SJCRH30 (cell line): ENCODE measurements at regions not wholly inside any gene's neighbourhood (a gene's known extent, or its start where the extent isn't known, plus 50 kb on each side); places are given as distances from the start of the nearest gene placed in this dataset.
"Not testable (repeated sequence)": the region's sequence is repeated elsewhere in the genome, so short reads cannot be mapped to it uniquely, and the experiment has no call there.

Source experiments
- DNase-seq, 2 experiments: peaks; one replicate each; pipeline ENCODE4 v3.0.0-alpha.2; 2015 to 2020
- H3K27ac ChIP-seq: fragments of 250-450 bp; sonication (Bioruptor Pico); 2 replicates; pipeline ENCODE4 v1.5.1; 2020; ENCODE audit warnings: mild to moderate bottlenecking, moderate library complexity
- H3K27me3 ChIP-seq: fragments of 250-450 bp; sonication (Bioruptor Pico); 2 replicates; pipeline ENCODE4 v1.5.1; 2020; ENCODE audit warnings: mild to moderate bottlenecking, moderate library complexity
- H3K36me3 ChIP-seq: fragments of 250-450 bp; sonication (Bioruptor Pico); 2 replicates; pipeline ENCODE4 v1.5.1; 2020; ENCODE audit warnings: mild to moderate bottlenecking, moderate library complexity
- H3K4me1 ChIP-seq: fragments of 250-450 bp; sonication (Bioruptor Pico); 2 replicates; pipeline ENCODE4 v1.5.1; 2020; ENCODE audit warnings: mild to moderate bottlenecking, moderate library complexity
- H3K4me3 ChIP-seq: fragments of 250-450 bp; sonication (Bioruptor Pico); 2 replicates; pipeline ENCODE4 v1.5.1; 2020; ENCODE audit warnings: mild to moderate bottlenecking, moderate library complexity
- H3K9me3 ChIP-seq: fragments of 250-450 bp; sonication (Bioruptor Pico); replicated peaks from 2 replicates; pipeline ENCODE4 v1.5.1; 2020; ENCODE audit warnings: mild to moderate bottlenecking, moderate library complexity

DNA sequence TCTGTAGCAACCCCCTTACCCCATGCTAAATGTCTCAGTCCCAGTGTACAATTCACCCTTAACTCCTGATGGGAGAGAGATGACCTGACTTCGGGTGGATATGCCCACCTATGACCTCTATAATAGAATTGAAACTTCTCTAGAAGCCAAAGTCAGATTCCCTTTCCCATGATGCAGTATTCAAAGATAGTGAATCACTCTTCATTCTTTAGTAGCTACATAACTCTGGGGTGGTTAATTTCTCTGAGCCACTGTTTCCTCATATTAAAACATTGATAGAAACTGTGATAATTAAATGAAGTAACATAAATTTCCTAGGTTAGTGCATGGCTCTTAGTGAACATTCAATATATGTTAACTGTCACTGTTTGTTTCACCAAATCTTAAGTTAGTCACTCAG lies 500.4 kb downstream of the COL12A1 start:
- Histone ChIP-seq H3K4me1 (peaks cover 2% of the 10 kb centered on the region; the same call in 1 of the 2 replicates), H3K27me3 (no peaks in the 10 kb centered on the region), H3K36me3 (no peaks in the 10 kb centered on the region), H3K27ac (no peak overlapping the region), H3K4me3 (no peak overlapping the region), H3K9me3 (no peaks in the 10 kb centered on the region)
- no peak for DNase-seq

DNA sequence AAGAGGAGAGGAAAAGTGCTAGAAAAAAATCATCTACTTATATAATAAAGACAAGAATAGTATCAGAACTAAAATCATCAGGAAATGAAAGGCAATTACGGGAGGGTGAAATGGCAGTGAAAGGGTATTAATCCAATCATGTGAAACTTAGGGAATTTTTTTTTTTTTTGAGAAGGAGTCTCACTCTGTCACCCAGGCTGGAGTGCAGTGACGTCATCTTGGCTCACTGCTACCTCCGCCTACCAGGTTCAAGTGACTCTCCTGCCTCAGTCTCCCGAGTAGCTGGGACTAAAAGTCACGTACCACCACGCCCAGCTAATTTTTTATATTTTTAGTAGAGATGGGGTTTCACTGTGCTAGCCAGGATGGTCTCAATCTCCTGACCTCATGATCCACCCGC lies 501.3 kb downstream of the COL12A1 start:
- not testable (repeated sequence) for H3K4me3 ChIP-seq, H3K27me3 ChIP-seq, H3K4me1 ChIP-seq, H3K9me3 ChIP-seq, DNase-seq, H3K27ac ChIP-seq, H3K36me3 ChIP-seq

DNA sequence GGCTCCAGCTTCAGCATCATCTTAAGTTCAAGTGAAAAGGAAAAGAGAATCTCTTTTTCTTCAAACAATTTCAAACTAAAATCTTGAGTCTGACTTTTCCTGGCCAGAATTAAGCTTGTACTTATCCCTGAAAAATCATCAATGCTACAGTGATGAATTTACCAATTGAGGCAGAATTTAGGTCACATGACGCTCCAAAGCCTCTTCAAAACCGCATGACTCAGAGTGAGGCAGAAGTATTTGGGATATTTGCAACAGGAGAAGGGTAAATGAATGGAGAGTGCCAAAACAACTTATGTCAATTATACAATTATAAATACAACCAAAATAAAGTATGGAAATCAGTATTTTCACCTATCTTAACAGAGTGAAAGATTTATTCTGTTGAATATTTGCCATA lies 515.5 kb downstream of the COL12A1 start:
- Histone ChIP-seq H3K4me3 (no peak overlapping the region), H3K9me3 (no peaks in the 10 kb centered on the region), H3K36me3 (no peaks in the 10 kb centered on the region), H3K27ac (no peak overlapping the region), H3K4me1 (no peaks in the 10 kb centered on the region), H3K27me3 (no peaks in the 10 kb centered on the region)
- DNase-seq: no peak

DNA sequence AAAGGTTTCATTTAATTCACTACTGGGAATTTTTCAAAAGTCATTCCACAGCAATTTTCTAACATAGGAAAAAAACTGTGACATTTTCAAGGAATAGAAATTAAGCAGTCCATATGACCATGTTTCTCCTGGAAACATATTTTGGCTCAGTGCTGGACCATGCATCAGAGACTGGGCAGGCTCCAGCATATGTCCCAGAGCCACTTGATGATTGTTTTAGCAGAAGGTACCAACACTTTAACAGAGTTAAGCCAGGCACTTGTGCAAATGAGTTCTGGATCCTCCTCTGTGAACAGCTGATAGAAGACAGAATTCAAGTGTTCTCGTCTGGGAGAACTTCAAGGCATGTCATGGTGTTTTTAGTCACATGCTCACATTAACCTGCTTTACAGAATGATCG lies 516.3 kb downstream of the COL12A1 start:
- Histone ChIP-seq H3K27ac (no peak overlapping the region), H3K27me3 (no peaks in the 10 kb centered on the region), H3K4me1 (no peaks in the 10 kb centered on the region), H3K9me3 (no peaks in the 10 kb centered on the region), H3K36me3 (no peaks in the 10 kb centered on the region), H3K4me3 (no peak overlapping the region)
- DNase-seq: no peak

DNA sequence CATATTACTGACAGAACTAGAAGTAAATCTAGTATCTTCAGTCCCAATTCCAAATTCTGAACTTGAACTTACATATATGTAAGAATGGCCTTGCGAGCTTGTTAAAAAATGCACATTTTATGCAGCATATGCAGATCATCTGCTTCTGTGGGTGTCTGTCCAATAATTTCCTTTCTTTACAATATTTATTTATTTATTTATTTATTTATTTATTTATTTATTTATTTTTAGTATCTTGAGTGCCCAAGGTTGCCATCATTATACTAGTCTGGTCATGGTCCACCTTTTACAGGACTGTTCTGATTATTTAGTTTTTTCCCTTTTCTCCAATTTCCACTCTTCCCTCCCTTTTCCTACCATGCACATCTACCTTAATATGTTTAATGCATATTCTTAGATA lies 528.4 kb downstream of the COL12A1 start:
- Histone ChIP-seq H3K27me3 (no peaks in the 10 kb centered on the region), H3K4me3 (no peak overlapping the region), H3K36me3 (no peaks in the 10 kb centered on the region), H3K9me3 (no peaks in the 10 kb centered on the region), H3K27ac (no peak overlapping the region), H3K4me1 (no peaks in the 10 kb centered on the region)
- no peak for DNase-seq

DNA sequence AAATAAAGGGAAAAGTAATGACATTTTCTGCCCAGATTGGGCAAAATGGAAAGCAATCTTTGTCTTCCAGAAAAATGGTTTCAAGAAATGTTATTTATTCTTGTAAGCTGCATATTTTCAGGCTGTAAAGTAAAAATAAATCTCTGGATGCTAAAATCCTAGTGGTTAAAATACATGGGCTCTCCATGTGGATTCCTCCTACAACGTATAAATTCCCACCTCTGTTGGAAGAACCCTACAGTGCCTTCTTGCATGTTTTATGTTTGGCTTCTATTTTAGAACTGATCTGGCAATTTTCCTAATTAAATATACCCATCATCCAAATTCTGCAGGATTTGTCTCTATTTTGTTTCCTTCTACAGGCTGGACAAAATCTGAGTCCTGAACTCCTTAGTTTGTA lies 528.9 kb downstream of the COL12A1 start:
- Histone ChIP-seq H3K9me3 (no peaks in the 10 kb centered on the region), H3K27ac (no peak overlapping the region), H3K4me3 (no peak overlapping the region), H3K4me1 (no peaks in the 10 kb centered on the region), H3K27me3 (no peaks in the 10 kb centered on the region), H3K36me3 (no peaks in the 10 kb centered on the region)
- DNase-seq: no peak

DNA sequence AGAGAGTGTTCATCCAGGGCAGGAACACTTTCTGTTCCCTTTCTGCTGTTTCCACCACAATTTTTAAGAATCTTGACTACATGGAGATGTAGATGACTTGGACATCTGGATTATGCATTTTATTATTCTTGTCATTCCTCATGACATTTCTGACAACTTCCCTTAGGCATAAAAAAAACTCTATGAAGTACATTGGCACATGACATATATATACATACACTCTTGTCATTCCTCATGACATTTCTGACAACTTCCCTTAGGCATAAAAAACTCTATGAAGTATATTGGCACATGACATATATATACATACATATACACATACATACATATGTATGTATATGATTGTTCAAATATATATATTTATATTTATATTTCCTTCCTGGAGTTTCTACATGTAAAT lies 531.5 kb downstream of the COL12A1 start:
- no peaks in the 10 kb centered on the region for H3K9me3 ChIP-seq
- H3K4me1 ChIP-seq: no peaks in the 10 kb centered on the region
- H3K27ac ChIP-seq: no peak overlapping the region
- no peaks in the 10 kb centered on the region for H3K36me3 ChIP-seq
- H3K4me3 ChIP-seq: no peak overlapping the region
- DNase-seq: no peak
- H3K27me3 ChIP-seq: no peaks in the 10 kb centered on the region

DNA sequence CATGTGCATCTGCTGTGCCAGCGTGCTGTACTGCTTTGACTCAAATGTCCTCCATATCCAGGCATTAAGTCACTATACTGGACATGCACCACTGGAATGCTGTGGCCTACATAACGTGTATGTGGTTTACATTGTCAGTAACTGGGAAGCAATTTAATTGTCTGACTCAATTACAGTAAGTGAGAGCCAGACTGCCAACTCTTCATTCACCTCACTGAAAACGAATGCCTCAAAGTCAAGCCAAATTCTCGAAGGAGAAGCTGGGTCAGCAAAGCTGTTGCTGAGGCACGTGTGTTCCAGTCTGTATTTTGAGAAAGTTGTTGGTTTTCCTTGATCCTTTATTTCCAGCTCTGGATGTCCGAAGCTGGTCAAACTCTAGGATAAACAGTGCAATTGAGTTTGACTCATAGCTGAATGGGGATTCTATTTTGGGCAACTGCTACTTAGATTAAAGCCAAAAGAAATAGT lies 534.3 kb downstream of the COL12A1 start:
- Histone ChIP-seq H3K27ac (peak overlapping the region; percentile 23; the same call in 1 of the 2 replicates), H3K4me3 (no peak overlapping the region), H3K27me3 (no peaks in the 10 kb centered on the region), H3K9me3 (no peaks in the 10 kb centered on the region), H3K4me1 (no peaks in the 10 kb centered on the region), H3K36me3 (no peaks in the 10 kb centered on the region)
- peak; percentile 28 to 38 for DNase-seq

DNA sequence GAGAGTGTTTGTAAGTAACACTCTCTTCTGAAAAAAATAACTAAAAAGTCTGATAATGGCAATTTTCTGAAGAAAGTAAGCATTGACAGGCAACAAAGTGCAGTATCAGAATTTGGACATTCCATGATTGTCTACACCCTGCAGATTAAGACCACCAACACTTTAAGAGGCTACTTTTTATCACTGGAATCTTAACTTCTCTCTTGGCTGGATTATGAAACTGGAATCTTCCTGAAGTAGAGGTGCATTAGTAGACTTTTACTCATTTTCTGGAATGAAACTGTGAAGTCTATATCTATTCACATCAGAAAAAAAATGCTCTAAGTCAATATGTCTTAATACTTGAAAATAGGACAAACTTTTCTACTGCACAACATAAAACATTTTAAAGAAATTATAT lies 547.5 kb downstream of the COL12A1 start:
- Histone ChIP-seq H3K9me3 (no peaks in the 10 kb centered on the region), H3K27ac (no peak overlapping the region), H3K36me3 (no peaks in the 10 kb centered on the region), H3K4me1 (no peaks in the 10 kb centered on the region), H3K4me3 (no peak overlapping the region), H3K27me3 (no peaks in the 10 kb centered on the region)
- no peak for DNase-seq

DNA sequence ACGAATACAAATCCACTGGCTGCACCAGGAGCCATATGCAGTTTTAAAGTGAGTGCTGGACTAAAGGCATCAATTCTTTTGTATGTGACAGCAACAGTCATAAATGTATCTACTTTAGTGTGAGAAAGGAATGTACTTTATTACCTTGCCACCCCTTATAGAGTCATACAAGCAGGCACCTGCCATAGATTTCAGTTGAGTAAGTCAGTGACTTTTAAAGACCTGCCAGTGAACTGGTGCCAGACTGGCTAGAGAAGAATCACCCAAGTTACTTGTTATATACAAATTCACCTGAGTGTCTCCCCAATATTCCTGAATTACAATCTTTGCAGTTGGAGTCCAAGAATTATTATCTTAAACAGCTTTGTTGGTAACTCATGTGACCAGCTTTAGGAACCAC lies 547.9 kb downstream of the COL12A1 start:
- H3K27ac ChIP-seq: no peak overlapping the region
- no peaks in the 10 kb centered on the region for H3K4me1 ChIP-seq
- no peaks in the 10 kb centered on the region for H3K36me3 ChIP-seq
- no peaks in the 10 kb centered on the region for H3K9me3 ChIP-seq
- no peaks in the 10 kb centered on the region for H3K27me3 ChIP-seq
- H3K4me3 ChIP-seq: no peak overlapping the region
- DNase-seq: no peak

DNA sequence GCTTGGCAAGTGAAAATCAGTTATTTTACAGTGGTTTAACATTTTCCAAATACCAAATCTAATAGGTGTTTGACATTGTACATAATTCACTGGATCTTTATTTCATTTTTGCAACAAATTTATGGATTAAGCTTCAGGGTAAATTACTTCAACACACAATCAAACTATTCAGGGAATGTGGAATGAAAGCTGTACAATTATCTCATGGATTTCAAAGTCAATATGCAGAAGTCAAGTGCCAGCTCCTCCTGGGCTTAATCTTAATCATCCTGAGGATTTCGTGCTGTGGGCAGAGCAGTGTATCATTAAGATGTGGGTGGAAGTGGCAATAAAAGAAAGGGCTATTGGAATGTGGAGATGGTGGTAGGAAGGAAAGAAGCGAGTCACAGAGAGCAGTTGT lies 548.8 kb downstream of the COL12A1 start:
- H3K36me3 ChIP-seq: no peaks in the 10 kb centered on the region
- no peak for DNase-seq
- no peak overlapping the region for H3K4me3 ChIP-seq
- no peak overlapping the region for H3K27ac ChIP-seq
- no peaks in the 10 kb centered on the region for H3K9me3 ChIP-seq
- H3K4me1 ChIP-seq: no peaks in the 10 kb centered on the region
- no peaks in the 10 kb centered on the region for H3K27me3 ChIP-seq

DNA sequence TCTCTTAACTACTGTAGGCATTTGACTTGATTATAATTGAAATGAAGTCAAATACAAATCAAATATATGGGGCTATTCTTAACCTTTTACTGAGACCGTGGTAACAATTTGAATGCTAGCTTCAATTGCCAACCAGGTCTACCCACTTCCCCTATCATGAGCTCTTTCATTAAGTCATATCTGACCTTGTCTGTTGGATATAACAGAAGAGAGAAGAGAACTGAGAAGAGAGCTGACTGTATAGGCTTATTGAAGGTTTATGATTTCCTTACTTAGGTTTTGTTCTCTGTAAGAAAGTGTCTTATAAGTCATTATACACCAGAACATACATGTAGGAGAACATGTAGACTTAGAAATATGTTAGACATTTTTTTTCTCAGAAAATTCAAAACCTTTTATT lies 549.4 kb downstream of the COL12A1 start:
- no peak for DNase-seq
- Histone ChIP-seq H3K9me3 (no peaks in the 10 kb centered on the region), H3K27me3 (no peaks in the 10 kb centered on the region), H3K27ac (no peak overlapping the region), H3K4me1 (no peaks in the 10 kb centered on the region), H3K36me3 (no peaks in the 10 kb centered on the region), H3K4me3 (no peak overlapping the region)

DNA sequence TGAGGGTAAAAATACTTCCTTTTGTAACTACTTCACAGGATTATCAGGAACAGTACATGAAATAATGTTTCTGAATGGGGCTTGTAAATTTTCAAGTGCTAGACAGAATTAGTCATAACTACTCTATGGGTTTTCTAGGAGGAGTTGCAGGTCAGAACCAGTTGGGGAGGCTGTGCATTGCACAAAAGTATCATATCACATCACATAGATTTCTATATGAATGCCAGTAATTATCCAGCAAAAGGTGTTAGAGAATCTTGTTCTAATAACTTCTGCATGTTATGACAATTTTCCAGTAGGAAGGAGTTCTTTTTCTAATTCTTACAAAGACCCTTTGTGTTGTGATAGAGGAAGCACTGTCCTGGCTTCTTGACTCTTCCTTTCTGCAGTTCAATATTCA lies 551.6 kb downstream of the COL12A1 start:
- DNase-seq: no peak
- Histone ChIP-seq H3K36me3 (no peaks in the 10 kb centered on the region), H3K27ac (no peak overlapping the region), H3K9me3 (no peaks in the 10 kb centered on the region), H3K4me1 (no peaks in the 10 kb centered on the region), H3K4me3 (no peak overlapping the region), H3K27me3 (no peaks in the 10 kb centered on the region)

DNA sequence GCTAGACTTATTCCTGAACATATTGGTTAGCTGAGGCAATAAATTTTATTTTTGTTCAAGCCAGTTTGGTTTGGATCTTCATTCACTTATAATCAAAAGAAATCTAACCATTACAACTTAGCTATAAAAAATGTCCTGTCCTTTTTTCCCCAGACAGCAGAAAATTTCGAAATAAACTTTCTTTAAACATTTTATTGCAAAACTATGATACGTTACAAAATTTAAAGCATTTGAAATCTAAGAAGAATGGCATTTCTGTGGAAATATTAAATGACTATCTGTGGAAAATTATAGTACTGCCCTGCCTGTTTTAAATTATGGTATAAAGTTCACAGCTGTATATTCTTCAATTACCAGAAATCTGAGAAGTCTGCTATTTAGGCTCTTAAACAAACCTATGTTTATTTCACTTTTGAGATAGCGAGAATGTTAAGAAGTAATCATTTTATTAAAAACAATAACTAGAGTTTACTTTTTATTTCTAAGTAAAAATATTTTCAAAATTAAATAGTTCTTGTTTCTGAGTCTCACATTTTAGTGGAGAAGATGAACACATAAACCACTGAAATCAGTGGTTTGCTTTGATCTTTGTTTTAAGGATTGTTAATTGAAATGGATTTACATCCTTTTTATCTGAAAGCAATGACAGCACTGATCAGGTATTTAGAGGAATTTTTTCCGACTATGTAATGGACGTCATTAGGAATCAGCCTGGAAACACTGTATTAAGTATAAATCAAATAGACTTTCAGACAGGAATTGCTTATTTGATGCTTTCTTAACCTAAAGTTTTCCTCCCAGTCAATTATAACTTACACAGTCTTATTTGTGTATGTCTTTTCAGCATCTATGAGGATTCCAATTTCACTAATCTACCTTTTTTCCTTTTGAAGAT lies 553.7 kb downstream of the COL12A1 start:
- no peak overlapping the region for H3K27ac ChIP-seq

DNA sequence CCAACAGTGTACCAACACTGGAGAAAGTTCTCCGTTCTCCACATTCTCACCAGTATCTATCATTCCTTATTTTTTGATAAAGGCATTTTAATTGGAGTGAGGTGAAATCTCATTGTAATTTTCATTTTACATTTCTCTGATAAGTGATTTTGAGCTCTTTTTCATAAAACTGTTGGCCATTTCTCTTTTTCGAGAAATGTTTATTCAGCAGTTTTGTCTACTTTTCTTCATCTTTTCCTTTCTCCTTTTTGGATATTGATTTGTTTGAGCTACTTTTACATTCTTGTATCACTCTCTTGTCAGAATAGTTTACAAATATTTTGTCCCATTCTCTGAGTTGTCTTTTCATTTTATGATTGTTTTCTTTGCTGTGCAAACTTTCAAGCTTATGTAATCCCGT lies 555.2 kb downstream of the COL12A1 start:
- Histone ChIP-seq H3K4me3 (no peak overlapping the region), H3K4me1 (no peaks in the 10 kb centered on the region), H3K27me3 (no peaks in the 10 kb centered on the region)

More for the DNA sequence above, 553.7 kb downstream of the COL12A1 start:
- Histone ChIP-seq H3K9me3 (no peaks in the 10 kb centered on the region), H3K36me3 (no peaks in the 10 kb centered on the region), H3K4me3 (no peak overlapping the region), H3K27me3 (no peaks in the 10 kb centered on the region), H3K4me1 (no peaks in the 10 kb centered on the region)
- DNase-seq: no peak

DNA sequence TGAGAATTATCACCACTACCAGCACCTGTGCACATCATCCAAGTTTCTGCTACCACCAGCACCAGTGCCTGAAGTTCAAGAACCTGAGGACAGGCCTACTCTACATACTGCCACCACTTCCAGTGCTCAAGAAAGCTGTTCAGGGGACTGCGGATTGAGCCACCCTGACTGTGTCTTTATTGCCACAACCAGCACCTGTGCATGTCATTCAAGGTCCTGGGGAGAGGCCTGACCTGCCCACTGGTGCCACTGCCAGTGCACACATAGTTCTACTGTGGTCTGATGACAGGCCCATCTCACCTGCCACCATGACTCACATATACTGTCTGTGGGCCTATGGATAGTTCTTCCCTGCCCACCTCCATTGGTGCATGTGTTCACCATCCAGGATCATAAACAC lies 559.4 kb downstream of the COL12A1 start:
- Histone ChIP-seq H3K27ac (no peak overlapping the region), H3K27me3 (no peaks in the 10 kb centered on the region), H3K36me3 (no peaks in the 10 kb centered on the region), H3K4me1 (no peaks in the 10 kb centered on the region), H3K9me3 (no peaks in the 10 kb centered on the region), H3K4me3 (no peak overlapping the region)
- peak; percentile 51 to 59 for DNase-seq

More for the DNA sequence above, 555.2 kb downstream of the COL12A1 start:
- H3K9me3 ChIP-seq: no peaks in the 10 kb centered on the region
- no peak overlapping the region for H3K27ac ChIP-seq
- no peaks in the 10 kb centered on the region for H3K36me3 ChIP-seq
- no peak for DNase-seq
